ENCODE measurements at regions not wholly inside any gene's neighbourhood (a gene's known extent, or its start where the extent isn't known, plus 50 kb on each side); places are given as distances from the start of the nearest gene placed in this dataset.

GRCh38 chr22:34113381-34113780 lies 193.1 kb upstream of the LARGE1 start:
- TF ChIP-seq CTCF (IDR thresholded peaks at IDR 0.05; ENCODE audit: insufficient read depth, low read length, poor library complexity, severe bottlenecking) (no peak), EZH2phosphoT487 (conservative IDR thresholded peaks at IDR 0.05; ENCODE audit: low read length) (no peak)

Measured in SU-DHL-6 (cell line).